ENCODE measurements at regions not wholly inside any gene's neighbourhood (a gene's known extent, or its start where the extent isn't known, plus 50 kb on each side); places are given as distances from the start of the nearest gene placed in this dataset.

GRCh38 chr5:113846941-113847340, 333.4 kb downstream of the YTHDC2 start:
- TF ChIP-seq POLR2A (conservative IDR thresholded peaks at IDR 0.05) = no peak
- TF ChIP-seq MAFF (IDR thresholded peaks at IDR 0.05; ENCODE audit: low read length) = no peak
- TF ChIP-seq ZNF280A (IDR thresholded peaks at IDR 0.05; ENCODE audit: low read depth, partially characterized antibody) = no peak
- no peak for TF ChIP-seq ATF3 (IDR thresholded peaks at IDR 0.05)
- TF ChIP-seq ATF3 (CRISPR knock-in tag; conservative IDR thresholded peaks at IDR 0.05) = no peak
- no peak for TF ChIP-seq MXI1 (IDR thresholded peaks at IDR 0.05; ENCODE audit: low read depth, low read length)
- no peak for TF ChIP-seq ZNF592 (IDR thresholded peaks at IDR 0.05)
